DND-41 (cell line): ENCODE measurements at regions not wholly inside any gene's neighbourhood (a gene's known extent, or its start where the extent isn't known, plus 50 kb on each side); places are given as distances from the start of the nearest gene placed in this dataset.
"Not testable (repeated sequence)": the region's sequence is repeated elsewhere in the genome, so short reads cannot be mapped to it uniquely, and the experiment has no call there.

Experiments used
- ATAC-seq: fragments of 200-7000 bp; cut with Tn5 transposase; 3 replicates; pipeline ENCODE4 v1.9.1; 2021; ENCODE audit warnings: low read depth; ENCODE audit not compliant: insufficient read depth
- DNase-seq: peaks from one replicate; pipeline ENCODE4 v3.0.0-alpha.2; 2020
- H2AFZ ChIP-seq: 2 replicates; pipeline ENCODE4 v1.6.0; 2012; ENCODE audit warnings: low read depth, low read length
- H3K27ac ChIP-seq: 2 replicates; pipeline ENCODE4 v1.5.1; 2012; ENCODE audit warnings: low read length, inconsistent platforms
- H3K27me3 ChIP-seq: fragments of 200-600 bp; sonication (generic); 2 replicates; pipeline ENCODE4 v1.6.0; 2012; ENCODE audit warnings: low read length, mild to moderate bottlenecking, inconsistent platforms; ENCODE audit not compliant: insufficient read depth, poor library complexity
- H3K36me3 ChIP-seq: 2 replicates; pipeline ENCODE4 v1.5.1; 2012; ENCODE audit warnings: low read length, inconsistent platforms; ENCODE audit not compliant: insufficient read depth
- H3K4me1 ChIP-seq: 2 replicates; pipeline ENCODE4 v1.5.1; 2012; ENCODE audit warnings: mild to moderate bottlenecking, low read length; ENCODE audit not compliant: insufficient read depth
- H3K4me2 ChIP-seq: 2 replicates; pipeline ENCODE4 v1.6.0; 2012; ENCODE audit warnings: mild to moderate bottlenecking, moderate library complexity, low read length, inconsistent platforms; ENCODE audit not compliant: insufficient read depth
- H3K4me3 ChIP-seq, 2 experiments: fragments of 200-600 bp in 1 of 2; shearing (Covaris generic) in 1 of 2; 2 replicates each; pipeline ENCODE4 v1.5.1; 2012 to 2016; ENCODE audit warnings: inconsistent platforms in 2 of 2, low read length in 2 of 2, mild to moderate bottlenecking in 2 of 2, low read depth in 1 of 2, moderate library complexity in 1 of 2
- H3K79me2 ChIP-seq: 2 replicates; pipeline ENCODE4 v1.6.0; 2012; ENCODE audit warnings: low read length, inconsistent platforms; ENCODE audit not compliant: insufficient read depth
- H3K9ac ChIP-seq: 2 replicates; pipeline ENCODE4 v1.6.0; 2012; ENCODE audit warnings: low read depth, mild to moderate bottlenecking, inconsistent platforms, low read length, moderate library complexity
- H3K9me3 ChIP-seq: 2 replicates; pipeline ENCODE4 v1.5.1; 2012; ENCODE audit warnings: low read length, moderate library complexity, mild to moderate bottlenecking, inconsistent platforms; ENCODE audit not compliant: insufficient read depth, severe bottlenecking
- H4K20me1 ChIP-seq: 2 replicates; pipeline ENCODE4 v1.6.0; 2012; ENCODE audit warnings: low read length; ENCODE audit not compliant: insufficient read depth

DNA sequence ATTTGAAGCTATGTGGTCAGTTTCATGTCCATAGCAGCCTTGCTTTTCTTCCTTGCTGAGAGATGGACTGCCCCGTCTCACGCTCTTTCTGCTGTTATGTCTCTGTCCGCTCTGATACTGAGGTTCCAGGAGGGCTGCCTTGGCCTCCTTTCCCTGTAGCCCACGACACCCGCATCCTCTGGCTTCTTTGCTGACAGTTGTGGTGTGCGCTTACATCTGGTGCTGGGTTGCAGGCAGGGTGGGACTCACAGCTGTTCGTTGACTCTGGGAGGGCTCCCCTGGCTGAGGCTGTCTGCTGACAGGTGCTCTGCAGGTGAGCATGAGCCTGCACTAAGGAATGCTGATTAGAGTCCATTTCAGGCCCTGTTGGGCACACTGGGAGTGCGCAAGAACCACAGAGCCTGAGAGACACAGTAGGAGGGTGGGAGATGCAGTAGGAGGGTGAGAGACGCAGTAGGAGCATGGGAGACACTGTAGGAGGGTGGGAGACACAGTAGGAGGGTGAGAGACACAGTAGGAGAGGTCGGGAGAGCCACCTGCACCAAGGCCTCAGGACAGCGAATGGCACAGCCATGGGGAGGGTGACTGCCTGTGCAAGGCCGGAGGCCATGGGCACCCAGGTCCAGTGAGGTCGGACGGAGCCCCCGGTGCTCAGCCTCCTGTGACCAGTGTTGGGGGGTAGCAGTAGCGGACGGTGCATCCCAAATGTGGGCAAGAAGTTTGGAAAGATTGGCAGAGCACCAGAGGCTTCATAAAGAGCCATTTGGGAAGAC lies 71.5 kb downstream of the NPIPB11 start:
- DNase-seq (peak; percentile 10), ATAC-seq (peak; percentile 44; the same call in 2 of the 3 replicates)
- not testable (repeated sequence) for H3K27ac ChIP-seq, H3K9ac ChIP-seq, H3K27me3 ChIP-seq, H3K79me2 ChIP-seq, H3K9me3 ChIP-seq, H2AFZ ChIP-seq, H3K4me3 ChIP-seq, H4K20me1 ChIP-seq, H3K4me1 ChIP-seq, H3K4me2 ChIP-seq, H3K36me3 ChIP-seq

DNA sequence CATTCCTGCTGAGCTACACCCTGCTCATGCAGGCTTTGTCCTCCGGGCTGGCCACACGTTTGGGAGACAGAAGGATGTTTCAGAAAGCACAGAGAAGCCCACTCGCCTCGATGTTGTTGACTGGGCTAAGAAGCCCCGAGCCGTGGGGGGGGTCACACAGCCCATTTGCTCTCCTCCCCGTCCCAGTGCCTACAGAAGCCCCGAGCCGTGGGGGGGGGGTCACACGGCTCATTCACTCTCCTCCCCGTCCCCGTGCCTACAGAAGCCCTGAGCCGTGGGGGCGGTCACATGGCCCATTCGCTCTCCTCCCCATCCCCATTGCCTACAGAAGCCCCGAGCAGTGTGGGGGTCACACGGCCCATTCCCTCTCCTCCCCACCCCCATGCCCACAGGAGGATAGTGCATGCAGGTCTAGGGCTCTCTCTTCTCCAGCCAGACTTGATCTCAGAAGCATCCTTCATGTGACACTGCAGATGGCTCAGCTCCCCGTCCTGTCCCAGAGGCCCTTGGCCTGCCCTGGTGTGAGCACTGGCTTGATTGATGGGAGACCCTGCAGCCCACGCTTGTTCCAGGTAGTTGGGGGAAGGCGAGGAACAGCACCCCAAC lies 72.9 kb downstream of the NPIPB11 start:
- not testable (repeated sequence) for H3K9ac ChIP-seq, H3K9me3 ChIP-seq, ATAC-seq, H3K4me1 ChIP-seq, H3K79me2 ChIP-seq, H3K4me3 ChIP-seq, H3K36me3 ChIP-seq, H3K4me2 ChIP-seq, H3K27ac ChIP-seq, H3K27me3 ChIP-seq, DNase-seq, H2AFZ ChIP-seq, H4K20me1 ChIP-seq

DNA sequence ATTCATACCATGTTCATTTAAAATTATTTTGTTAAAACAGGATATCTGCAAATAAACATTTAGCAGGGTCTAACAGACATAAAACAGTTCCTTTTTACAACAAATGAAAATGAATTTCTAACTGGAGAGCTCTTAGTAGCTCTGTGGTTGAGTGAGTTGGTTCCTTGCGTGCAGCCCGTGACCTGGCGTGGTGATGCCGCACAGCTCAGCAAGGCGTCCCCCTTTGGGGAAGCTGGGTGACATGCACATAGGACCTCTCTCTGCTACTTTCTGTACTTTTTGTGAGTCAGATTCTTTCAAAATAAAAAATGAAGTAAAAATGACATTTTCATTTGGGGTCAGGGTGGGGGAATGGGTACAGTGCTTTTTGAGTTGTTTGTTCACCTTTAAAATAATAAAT lies 75.9 kb downstream of the NPIPB11 start:
- not testable (repeated sequence) for H3K27ac ChIP-seq, H3K9ac ChIP-seq, DNase-seq, H2AFZ ChIP-seq, H3K4me2 ChIP-seq, H3K79me2 ChIP-seq, H3K27me3 ChIP-seq, H4K20me1 ChIP-seq, H3K36me3 ChIP-seq, H3K4me1 ChIP-seq, ATAC-seq, H3K4me3 ChIP-seq, H3K9me3 ChIP-seq

DNA sequence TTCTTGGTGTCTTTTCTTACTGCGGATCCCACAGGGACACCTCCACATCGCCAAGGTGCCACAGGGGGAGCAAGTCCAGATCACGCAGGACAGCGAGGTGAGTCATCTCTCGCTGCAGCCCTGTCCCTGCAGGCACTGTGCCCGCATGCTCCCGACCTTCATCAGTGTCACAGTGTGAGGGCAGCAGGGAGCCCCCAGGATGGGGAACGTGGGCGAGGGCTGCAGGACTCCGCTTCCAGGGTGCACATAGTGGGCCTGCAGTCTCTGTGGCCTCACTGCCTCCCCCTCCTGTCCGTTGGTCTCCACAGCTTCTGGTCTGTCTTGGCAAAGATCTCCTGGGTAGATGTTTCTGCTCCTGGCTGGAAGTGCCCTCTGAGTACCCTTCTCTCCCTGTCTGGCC lies 78.0 kb downstream of the NPIPB11 start:
- H3K27me3 ChIP-seq, H3K9ac ChIP-seq, ATAC-seq, H2AFZ ChIP-seq, H4K20me1 ChIP-seq, H3K4me2 ChIP-seq, H3K4me3 ChIP-seq, H3K4me1 ChIP-seq, DNase-seq, H3K9me3 ChIP-seq, H3K36me3 ChIP-seq, H3K79me2 ChIP-seq, H3K27ac ChIP-seq: not testable (repeated sequence)

DNA sequence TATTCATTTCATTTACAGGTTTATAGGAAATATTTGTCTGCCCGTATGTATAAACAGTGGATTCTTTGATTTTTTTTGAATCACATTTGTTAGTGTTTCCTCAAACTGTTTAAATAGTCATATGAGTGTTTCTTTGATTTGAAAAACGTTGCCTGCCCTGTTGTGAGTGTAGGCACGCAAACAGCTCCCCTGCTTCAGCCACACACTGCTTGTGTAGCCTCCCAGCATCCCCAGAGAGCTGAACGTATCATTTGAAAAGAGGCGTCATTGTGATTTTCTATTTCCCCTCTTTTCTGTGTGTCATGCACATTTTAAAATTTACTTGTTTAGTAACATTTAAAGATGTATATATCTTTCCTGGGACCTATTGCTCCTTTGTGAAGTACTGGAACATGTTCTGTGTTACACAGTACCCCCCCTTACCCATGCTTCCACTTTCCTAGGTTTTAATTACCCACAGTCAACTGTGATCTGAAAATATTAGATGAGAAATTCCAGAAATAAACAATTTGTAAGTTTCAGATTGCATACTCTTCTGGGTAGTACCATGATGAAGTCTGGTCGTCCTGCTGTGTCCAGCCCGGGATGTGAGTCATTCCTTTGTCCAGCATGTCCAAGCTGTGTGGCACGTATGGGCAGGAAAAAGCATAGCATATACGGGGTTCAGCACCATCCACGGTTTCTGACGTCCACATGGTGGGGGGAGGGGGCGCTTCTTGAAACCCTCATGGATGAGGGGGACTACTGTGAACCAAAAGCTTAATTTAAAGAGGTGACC lies 78.7 kb downstream of the NPIPB11 start:
- H3K79me2 ChIP-seq, ATAC-seq, DNase-seq, H3K4me1 ChIP-seq, H4K20me1 ChIP-seq, H3K27me3 ChIP-seq, H3K9me3 ChIP-seq, H2AFZ ChIP-seq, H3K9ac ChIP-seq, H3K36me3 ChIP-seq, H3K4me3 ChIP-seq, H3K4me2 ChIP-seq, H3K27ac ChIP-seq: not testable (repeated sequence)

DNA sequence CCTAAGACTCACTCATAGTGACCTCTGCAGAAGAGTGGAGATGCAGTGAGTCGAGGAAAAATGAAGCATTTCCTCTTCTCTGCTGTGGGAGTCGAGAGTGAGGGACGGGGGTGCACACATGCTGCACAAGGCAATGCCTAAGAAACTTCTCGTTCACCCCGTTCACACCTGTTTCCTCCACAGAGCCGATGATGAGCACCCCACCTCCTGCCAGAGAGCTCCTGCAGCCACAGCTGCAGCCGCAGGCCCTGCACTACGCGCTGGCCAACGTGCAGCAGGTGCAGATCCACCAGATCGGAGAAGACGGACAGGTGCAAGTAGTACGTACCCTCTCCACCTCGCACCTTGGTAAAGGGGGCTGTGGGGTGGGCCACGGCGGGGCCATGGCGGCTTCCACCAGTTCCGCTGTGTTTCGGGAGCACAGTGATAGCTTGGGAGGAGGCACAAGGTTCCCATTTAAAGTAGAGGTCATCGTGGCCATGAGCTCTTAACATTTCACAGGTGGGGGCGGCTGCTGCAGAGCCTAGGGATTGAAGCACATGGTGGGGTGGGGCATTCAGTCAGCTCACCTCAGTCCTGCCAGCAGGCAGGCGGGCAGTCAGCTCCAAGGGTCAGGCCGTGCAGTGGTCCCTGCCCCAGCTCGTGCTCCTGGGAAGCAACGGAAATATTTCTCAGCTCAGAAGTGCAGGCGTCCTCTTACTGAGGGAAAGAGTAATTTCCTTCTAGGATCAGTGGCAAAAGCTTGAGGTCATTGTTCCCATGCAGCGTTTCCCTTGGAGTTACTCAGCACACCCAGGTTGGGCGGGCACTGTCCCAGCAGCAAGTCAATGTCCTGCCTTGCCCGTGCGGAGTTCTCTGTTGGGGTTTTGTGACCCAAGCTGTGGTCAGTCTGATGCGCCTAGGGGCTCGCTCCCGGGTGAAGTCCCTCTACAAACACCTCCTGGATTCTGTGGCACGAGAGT lies 80.1 kb downstream of the NPIPB11 start:
- not testable (repeated sequence) for H3K4me2 ChIP-seq, H3K4me3 ChIP-seq, H3K27ac ChIP-seq, ATAC-seq, H3K9me3 ChIP-seq, DNase-seq, H2AFZ ChIP-seq, H4K20me1 ChIP-seq, H3K9ac ChIP-seq, H3K27me3 ChIP-seq, H3K4me1 ChIP-seq, H3K79me2 ChIP-seq, H3K36me3 ChIP-seq

DNA sequence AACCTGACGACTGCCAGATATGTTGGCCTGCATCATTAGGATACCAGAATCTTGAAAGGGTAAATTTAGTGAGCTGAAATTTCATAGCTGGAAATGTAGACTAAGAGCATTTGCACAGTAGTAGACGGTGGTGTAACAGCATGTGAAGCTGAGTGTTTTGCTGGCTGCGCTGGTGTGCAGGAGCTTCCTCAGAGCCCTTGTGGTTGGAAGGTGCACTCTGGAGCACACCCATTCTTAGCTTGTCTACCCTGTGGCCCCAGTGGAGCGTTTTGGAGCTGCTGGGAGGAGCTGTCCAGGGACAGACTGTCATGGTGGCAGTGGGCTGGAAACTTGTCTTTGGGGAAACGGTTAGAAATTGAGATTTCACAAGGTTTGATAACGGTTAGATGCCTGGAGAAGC lies 82.8 kb downstream of the NPIPB11 start:
- not testable (repeated sequence) for H3K27ac ChIP-seq, H3K9me3 ChIP-seq, ATAC-seq, H4K20me1 ChIP-seq, H3K4me3 ChIP-seq, DNase-seq, H3K4me1 ChIP-seq, H3K9ac ChIP-seq, H3K79me2 ChIP-seq, H3K4me2 ChIP-seq, H3K36me3 ChIP-seq, H3K27me3 ChIP-seq, H2AFZ ChIP-seq
